Stimulated activated CD4-positive, alpha-beta T cell treated with anti-CD3 and anti-CD28 coated beads, TNF-alpha, amount 100 ng/mL, for 24 hours (primary cell): ENCODE measurements at regions not wholly inside any gene's neighbourhood (a gene's known extent, or its start where the extent isn't known, plus 50 kb on each side); places are given as distances from the start of the nearest gene placed in this dataset.

Source experiments
- DNase-seq, 3 experiments: peaks; one replicate each; pipeline ENCODE4 v3.0.0-alpha.2; 2020; ENCODE audit warnings: low read depth in 3 of 3

DNA sequence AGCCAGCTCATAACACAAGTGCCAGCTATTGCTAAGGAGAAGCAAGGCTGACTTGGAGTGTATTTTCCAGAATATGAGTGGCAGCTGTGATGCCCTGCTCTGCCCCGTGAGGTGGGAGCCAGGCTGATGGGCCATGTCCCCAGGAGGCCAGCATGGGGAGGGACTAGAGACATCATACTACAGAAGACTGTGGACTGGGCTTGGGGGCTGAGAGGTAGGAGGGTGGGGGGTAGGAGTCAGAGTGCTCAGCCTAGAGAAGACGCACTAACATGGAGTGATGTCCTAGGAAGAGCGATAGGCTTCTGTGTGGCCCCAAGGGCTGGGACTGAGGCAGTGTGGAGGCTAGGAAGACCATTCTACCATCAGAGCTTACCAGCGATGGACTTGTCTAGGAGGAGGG is 143.7 kb downstream of the WSCD1 start:
- no peak for DNase-seq

GRCh38 chr17:6212766-6213165 is 142.6 kb downstream of the WSCD1 start:
- no peak for DNase-seq

DNA sequence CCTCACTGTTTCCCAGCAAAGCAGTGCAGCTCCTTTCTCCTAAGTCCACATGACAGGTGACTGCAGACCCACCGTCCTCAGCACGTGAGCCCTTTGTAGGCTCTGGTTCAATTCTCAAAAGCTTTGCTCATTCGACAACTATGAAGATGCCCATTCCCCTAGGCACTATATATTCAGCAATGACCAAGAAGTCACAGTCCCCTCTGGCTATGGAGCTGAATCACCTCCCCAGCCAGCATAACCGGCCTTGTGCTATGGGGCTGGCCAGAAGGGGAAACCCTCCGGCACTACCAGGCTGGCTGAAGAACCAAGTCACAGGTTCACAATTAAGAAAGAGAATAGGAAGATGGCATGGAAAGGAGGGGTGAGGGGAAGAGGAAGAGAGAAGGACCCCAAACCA is 139.7 kb downstream of the WSCD1 start:
- no peak for DNase-seq

DNA sequence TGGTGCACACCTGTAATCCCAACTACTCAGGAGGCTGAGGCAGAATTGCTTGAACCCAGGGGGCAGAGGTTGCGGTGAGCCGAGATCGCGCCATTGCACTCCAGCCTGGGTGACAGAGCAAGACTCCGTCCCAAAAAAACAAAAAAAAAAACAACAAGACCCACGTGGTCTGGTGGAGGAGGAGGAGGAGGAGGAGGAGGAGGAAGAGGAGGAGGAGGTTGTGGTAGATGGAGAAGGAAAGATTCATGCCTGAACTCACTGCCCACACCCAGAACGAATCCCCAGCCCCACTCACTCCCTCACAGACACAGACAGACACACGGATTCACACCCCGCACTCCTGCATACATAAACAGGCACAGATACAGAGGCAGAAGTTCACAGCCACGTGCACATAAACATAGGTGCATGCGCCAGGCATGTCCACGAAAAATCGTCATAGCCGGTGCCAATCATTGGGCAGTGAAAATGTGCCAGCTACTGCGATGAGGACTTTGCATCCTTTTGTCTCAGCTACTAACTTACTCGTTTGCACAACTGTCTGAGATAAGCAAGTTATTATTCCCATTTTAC is 138.5 kb downstream of the WSCD1 start:
- DNase-seq: no peak

DNA sequence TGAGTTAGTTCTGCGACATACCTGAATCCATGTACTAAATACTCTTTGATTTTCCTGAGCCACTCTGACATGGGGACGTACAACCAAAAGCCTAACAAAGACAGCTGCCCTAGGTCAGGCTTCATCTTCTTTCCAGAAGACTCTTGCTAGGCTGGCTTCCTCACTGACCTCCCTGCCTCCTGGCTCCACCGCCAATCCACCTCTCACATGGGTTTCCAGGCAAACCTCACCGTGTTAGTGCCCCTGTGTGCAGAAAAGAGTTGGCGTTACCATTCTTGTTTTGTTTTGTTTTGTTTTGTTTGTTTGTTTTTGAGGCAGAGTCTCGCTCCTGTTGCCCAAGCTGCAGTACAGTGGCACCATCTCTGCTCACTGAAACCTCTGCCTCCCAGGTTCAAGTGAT is 135.3 kb downstream of the WSCD1 start:
- DNase-seq: no peak

DNA sequence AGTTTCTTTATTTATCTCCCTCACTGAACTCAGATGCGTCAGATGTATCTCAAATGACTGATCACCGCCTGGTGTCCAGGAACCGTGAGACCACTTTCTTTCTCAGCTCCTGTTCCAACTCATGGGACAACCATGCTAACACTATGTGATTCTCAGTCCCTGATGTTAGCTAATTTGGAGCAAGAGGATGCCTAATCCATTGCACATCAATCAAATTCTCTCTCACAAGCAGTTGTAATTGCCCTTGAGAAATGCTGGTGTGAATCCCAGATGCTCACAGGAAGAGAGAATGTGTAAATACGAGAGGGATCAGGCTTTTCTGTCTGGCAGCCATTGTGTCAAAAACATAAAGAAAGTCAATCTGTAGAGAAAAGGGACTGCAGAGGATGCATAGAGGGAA is 134.9 kb downstream of the WSCD1 start:
- no peak for DNase-seq

GRCh38 chr17:6204203-6204722 is 134.1 kb downstream of the WSCD1 start:
- no peak for DNase-seq

DNA sequence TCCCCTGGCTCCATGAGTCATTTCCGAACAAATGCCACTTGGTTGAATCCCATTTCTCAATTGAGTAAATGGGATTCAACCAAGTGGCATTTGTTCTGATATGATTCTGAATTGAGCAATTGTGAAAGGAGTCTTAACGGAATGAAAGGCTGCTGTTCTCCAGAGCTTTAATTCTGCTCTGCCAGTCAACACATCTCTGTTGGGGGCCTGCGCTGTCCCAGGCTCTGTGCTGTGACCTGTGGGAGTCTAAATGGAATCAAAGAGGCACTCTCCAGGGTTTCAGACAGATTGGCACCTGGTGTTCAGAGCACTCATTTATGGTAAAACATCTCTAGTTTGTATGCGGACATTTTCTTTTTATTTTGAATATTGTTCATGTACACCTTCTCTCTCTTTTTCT is 126.2 kb downstream of the WSCD1 start:
- DNase-seq: no peak

DNA sequence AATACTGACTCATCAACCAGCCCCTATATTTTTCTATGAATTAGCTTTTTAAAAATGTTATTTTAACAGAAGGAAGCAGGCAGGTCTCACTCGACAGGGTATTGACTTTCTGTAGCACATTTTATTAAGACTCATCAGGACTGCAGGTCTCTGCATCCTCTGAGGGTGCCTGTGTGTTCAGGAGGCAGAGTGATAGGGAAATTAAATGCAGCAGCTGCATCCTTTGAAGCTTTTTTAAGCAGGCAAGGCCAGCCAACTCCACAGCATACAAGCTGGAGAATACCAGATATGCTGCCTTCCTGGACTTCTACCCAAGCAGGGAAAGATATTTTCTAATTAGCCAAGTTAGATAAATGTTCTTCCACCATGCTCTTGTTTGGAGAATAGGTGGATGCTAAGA is 124.9 kb downstream of the WSCD1 start:
- no peak for DNase-seq

DNA sequence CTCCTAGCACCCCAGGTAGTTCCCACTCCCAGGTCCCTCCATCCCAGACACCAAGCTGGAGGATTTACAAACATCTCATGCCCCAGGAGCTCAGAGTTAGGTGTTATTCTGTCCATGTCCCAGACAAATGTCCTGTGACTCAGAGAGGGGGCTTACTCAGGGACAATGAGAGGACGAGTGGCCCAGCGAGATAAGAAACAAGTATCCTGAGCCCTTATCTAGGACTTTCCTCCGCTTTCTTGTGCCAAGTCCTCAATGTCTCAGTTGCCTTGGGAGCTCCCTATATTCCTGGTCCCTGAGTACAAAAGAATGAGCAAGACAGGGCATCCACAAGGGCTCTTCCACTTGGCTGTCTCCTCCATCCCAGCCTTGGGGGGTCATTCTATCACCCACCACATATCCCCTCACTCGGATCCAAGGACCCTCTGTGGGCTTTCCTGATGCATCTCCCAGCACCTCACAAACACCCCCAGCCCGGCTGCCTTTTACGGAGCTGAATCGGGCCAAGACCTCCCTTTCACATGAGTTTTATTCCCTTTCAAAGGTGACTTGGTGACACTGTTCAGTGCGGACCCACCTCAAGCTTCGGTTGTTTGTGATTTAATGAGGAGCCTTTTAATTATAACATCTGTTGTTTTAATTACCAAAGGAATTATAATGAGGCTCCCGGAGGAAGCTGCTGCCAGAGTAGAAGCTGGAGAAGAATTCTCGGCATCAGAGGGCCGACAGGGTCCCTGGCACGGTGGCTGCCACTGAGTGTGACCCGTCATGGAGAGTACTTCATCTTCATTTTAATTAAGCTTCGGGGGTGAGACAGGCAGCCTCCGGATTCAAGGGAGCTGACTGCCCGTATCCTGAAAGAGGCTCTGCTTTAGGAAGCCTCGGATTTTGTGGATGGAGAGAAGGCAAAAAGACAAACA is 121.5 kb downstream of the WSCD1 start:
- no peak for DNase-seq

DNA sequence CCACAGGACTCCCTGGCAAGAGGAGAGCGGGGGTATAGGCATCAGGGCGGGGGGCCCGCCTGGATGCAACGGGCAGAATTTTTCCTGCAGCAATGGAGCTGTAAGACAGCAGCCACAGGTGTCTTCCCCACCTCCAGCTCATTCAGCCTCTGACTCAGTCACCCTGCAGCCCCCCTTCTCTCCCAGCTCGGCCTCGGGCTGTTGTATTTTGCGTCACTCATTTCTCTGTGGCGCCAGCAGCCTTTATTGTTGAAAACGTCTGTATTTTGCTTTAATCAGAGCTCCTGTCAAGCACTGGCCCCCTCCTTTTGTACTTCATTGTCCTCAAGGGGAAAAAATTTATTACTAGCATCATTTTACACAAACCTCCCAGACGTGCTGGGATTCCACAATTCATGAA is 117.7 kb downstream of the WSCD1 start:
- DNase-seq: no peak

GRCh38 chr17:6186998-6187397 is 116.8 kb downstream of the WSCD1 start:
- no peak for DNase-seq

- no peak for DNase-seq
Observed at GRCh38 chr17:6184508-6184907, 114.3 kb downstream of the WSCD1 start.

GRCh38 chr17:6179017-6179416 is 108.8 kb downstream of the WSCD1 start:
- no peak for DNase-seq

DNA sequence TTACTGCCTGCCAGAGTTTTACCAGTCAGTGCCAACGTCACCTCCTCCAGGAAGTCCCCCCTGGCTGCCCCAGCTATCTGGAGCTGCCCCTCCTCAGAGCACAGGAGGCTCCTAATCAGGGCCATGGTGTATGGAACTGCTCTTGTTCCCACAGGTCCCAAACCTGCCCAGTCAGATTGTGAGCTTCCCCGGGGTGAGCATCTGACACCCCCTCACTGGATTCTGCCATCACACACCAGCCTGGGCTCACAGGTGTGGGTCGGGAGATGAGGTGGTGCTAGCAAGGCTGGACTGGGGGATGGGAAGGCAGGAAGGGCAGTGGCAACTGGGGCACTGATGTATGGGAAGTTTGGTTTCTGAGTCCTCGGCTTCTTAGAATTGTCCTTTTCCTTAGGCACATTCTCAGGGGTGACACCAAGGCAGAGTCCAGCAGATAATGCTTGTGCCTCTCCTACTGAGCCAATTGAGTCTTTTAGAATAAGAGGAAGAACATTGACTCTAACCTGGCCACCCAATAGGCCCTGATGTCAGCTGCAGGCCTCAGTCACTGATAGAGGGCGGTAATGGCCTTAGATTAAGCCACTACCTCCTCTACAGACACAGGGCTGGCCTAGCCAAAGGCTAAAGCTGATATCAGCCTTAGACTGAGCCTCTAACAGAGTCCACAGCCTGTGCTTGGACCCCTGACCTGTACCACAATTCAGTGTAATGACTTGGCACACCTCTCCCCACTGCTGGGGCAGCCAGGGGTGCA is 107.9 kb downstream of the WSCD1 start:
- DNase-seq: no peak
